ENCODE measurements at regions not wholly inside any gene's neighbourhood (a gene's known extent, or its start where the extent isn't known, plus 50 kb on each side); places are given as distances from the start of the nearest gene placed in this dataset.

DNA sequence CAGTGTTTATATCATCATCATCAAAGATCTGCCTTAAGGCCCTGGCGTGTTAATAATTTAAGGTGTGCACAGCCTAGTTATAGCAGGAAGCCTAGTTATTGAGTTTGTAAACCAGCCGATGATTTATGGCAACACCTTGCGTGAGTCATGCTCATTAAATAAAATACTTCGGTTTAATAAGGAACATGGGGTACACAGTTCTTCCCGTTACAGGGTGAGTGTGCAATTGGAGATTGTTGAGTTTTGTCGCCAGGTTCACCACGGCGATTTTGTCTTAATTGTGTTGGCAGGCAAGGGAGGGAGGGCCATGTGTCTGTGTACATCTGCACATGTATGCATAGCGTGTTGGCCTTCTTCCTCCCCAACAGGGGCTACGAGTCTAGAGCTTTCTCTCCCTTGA, 104.0 kb downstream of the TFAP2A start:
- H3K4me3 ChIP-seq (ENCODE audit: low read depth, low read length): no peak overlapping the region
- TF ChIP-seq, protein P1, sequence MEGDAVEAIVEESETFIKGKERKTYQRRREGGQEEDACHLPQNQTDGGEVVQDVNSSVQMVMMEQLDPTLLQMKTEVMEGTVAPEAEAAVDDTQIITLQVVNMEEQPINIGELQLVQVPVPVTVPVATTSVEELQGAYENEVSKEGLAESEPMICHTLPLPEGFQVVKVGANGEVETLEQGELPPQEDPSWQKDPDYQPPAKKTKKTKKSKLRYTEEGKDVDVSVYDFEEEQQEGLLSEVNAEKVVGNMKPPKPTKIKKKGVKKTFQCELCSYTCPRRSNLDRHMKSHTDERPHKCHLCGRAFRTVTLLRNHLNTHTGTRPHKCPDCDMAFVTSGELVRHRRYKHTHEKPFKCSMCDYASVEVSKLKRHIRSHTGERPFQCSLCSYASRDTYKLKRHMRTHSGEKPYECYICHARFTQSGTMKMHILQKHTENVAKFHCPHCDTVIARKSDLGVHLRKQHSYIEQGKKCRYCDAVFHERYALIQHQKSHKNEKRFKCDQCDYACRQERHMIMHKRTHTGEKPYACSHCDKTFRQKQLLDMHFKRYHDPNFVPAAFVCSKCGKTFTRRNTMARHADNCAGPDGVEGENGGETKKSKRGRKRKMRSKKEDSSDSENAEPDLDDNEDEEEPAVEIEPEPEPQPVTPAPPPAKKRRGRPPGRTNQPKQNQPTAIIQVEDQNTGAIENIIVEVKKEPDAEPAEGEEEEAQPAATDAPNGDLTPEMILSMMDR (IDR thresholded peaks at IDR 0.05; ENCODE audit: low read depth, low read length): no peak

DNA sequence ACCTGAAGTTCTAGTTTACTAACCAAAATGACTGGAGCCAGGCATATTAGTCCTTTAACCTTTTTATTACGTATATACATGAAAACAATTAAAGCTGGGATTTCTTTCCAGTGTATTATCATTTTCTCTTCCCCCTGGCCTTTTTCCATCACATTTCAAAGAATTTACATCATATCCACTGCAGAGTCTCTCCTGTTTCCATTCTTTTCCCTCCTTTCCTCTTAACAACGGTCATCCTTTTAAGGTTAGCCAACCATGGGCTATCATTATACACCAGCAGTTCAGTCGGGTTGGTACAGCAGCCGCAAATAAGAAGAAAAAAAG, 104.6 kb downstream of the TFAP2A start:
- no peak overlapping the region for H3K4me3 ChIP-seq (ENCODE audit: low read depth, low read length)
- TF ChIP-seq, protein P1 (IDR thresholded peaks at IDR 0.05; ENCODE audit: low read depth, low read length): no peak

DNA sequence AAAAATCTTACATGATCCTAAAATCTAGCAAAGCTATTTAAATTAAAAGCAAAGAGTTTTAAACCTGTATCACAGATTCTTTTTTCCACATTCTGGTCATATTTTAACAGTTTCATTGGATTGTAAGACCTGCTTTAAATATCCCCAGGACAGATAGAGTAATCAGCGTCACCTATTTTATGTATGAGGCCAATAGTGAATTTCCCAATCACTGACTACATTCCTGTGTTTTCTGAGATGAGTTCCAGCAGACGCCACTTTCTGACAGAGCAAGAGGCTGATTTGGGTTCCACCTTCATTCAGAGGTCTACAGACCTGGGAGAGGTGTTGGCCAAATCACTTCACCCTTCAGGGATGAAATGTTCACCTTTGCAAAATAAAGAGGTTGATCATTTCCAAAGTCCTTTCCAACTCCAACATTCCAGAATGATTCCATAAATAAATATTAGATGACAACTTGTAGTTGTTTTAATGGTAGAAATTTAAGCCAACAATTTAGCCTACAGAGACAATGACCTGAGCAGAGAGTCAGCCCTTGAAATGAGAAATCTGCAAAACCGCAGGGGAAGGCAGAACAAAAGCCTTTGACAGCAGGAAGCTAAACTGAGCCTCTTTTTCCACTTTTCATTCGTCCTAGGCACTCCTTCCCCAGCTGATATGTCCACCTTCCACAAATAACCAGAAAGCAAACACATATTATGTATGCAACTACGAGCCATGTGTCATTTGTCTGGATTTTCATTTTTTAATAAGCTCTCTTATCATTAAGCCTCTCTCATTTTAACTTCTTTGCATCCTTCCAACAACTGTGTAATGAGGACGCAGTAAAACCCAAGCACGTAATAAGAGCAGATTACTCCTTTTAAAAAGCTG, 105.2 kb downstream of the TFAP2A start:
- TF ChIP-seq, protein P1 (IDR thresholded peaks at IDR 0.05; ENCODE audit: low read depth, low read length): no peak

DNA sequence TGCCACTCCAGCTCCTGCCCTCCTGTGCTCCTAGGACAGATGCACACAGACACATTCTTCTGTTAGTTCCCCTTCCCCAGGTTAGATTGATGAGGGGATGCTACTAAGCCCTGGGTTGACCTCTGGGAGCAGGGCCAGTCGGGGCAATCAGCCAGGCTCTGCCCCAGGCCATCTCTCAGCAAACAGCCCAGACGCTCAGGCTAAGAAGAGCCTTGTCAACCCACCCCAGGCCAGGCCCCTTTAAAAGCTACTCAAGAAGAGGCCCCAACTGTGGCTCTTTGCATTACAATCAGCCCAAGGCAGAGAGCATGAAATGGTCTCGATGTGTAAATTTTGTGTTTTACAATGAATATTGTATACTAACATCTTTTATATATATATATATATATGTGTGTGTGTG, 107.4 kb downstream of the TFAP2A start:
- H3K4me3 ChIP-seq (ENCODE audit: low read depth, low read length): no peak overlapping the region
- TF ChIP-seq, protein P1 (IDR thresholded peaks at IDR 0.05; ENCODE audit: low read depth, low read length): no peak

More for the DNA sequence above, 105.2 kb downstream of the TFAP2A start:
- H3K4me3 ChIP-seq (ENCODE audit: low read depth, low read length): no peak overlapping the region

DNA sequence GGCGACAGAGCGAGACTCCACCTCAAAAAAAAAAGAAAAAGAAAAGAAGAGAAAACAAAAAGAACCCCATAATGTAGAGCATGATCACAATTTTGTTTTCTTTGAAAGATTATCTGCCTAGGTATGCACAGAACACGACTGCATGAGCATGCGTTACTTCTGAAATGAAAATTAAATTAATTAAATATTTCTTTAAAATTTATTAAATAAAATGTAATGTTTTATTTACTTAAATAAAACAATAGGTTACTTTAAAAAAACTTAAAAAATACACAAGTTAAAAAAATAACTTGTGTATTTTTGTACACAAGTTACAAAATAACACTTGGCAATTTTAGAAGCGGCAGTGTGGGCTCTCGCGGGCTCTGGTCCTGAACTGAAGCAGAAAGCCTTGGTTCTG, 107.8 kb downstream of the TFAP2A start:
- TF ChIP-seq, protein P1 (IDR thresholded peaks at IDR 0.05; ENCODE audit: low read depth, low read length): no peak
- no peak overlapping the region for H3K4me3 ChIP-seq (ENCODE audit: low read depth, low read length)

DNA sequence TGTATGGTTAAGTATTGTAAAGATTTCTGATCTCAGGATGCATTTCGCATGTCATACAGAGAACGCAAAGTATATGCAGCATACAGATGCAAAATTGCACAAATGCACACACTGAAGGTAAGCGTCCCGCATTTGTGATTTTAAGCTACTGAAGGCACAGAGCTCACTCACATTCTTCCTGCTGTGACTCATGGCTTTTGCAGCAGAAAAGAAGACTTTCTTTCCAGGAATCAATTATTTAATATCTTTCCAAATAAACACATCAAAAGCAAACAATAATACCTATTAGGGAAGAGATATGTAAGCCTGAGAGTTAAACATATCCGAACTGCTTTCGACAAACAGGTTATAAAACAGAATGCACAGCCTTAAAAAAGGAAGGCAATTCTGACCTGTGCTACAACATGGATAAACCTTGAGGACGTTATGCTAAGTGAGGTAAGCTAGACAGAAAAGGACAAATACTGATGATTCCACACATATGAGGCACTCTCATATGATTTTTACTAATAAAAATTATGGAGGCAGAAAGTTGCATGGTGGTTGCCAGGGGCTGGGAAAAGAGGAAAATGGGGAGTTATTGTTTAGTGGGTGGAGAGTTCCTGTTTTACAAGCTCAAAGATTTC, 109.0 kb downstream of the TFAP2A start:
- H3K4me3 ChIP-seq (ENCODE audit: low read depth, low read length): no peak overlapping the region
- TF ChIP-seq, protein P1 (IDR thresholded peaks at IDR 0.05; ENCODE audit: low read depth, low read length): no peak

Data from WI38 (cell line).